HG03342 (cell line): ENCODE measurements at regions not wholly inside any gene's neighbourhood (a gene's known extent, or its start where the extent isn't known, plus 50 kb on each side); places are given as distances from the start of the nearest gene placed in this dataset.
"Not testable (repeated sequence)": the region's sequence is repeated elsewhere in the genome, so short reads cannot be mapped to it uniquely, and the experiment has no call there.

ENCODE experiments used
- ATAC-seq: cut with Tn5 transposase; IDR thresholded peaks from one replicate; pipeline ENCODE4 v1.9.1; 2021; ENCODE audit warnings: mild to moderate bottlenecking, moderate library complexity; ENCODE audit not compliant: unreplicated experiment

- ATAC-seq, result not testable (repeated sequence)
These were observed 131.7 kb upstream of the MAMLD1 start for GRCh38 chrX:150231368-150231767.

- not testable (repeated sequence) for ATAC-seq
These were observed 130.9 kb upstream of the MAMLD1 start for GRCh38 chrX:150232222-150232621.

GRCh38 chrX:150234126-150234525 is 129.0 kb upstream of the MAMLD1 start:
- no peak for ATAC-seq

DNA sequence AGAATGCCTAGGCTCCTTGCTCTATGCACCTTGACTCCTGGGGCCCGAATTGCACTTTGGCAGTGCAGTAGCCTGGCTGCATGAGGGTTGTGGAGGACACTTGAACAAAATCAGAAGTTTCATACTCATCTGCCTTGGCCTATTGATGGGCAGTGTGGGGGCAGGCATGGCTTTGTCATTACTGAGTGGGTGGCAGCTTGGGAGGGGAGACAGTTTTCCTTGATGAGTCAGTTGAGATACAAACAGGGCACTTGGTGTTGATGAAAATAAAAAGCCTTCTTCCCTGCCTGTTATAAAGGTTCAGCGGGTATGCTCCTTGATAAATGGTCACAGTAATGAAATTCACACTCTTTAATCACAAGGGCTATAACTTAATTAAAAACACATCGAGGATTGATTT is 126.8 kb upstream of the MAMLD1 start:
- no peak for ATAC-seq

DNA sequence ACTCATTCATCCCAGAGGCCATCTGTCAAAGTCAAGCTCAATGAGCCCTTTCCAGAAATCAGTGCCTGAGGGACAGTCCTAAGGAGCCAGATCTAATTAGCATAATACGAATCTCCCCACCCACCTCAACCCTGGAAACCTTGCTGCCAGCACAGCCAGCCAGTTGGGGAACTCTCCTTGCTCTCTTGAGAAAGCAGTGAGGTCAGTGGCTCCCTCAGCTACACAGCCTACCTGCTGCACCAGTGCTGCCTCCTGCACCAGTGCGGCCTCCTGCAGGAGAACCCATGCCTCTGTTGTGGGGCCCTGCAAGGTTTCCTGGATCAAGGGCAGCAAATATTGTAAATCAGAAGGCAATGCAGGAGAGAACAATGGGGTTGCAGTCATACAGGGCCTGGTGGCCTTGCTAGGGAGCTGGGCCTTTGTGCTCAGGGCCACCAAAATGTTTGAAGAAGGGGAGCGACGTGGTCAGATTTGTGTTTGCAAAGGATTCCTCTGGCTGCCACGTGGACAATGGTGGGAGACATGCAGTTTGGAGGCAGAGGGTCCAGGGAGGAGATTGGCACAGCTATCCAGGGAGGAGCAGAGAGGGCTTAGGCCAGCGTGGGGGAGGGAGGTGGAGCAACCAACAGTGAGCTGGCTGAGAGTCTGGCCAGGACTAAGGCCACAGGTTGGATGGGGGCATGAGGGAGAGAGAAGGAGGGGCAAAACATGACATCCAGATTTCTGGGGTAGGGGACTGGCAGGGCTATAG is 124.3 kb upstream of the MAMLD1 start:
- no peak for ATAC-seq

- no peak for ATAC-seq
These were observed 123.0 kb upstream of the MAMLD1 start for GRCh38 chrX:150239946-150240642.

- ATAC-seq, result no peak
These were observed 122.5 kb upstream of the MAMLD1 start for GRCh38 chrX:150240643-150240970.

GRCh38 chrX:150253959-150254620 is 109.0 kb upstream of the MAMLD1 start:
- no peak for ATAC-seq

- no peak for ATAC-seq
These were observed 108.2 kb upstream of the MAMLD1 start for GRCh38 chrX:150254909-150255308.

DNA sequence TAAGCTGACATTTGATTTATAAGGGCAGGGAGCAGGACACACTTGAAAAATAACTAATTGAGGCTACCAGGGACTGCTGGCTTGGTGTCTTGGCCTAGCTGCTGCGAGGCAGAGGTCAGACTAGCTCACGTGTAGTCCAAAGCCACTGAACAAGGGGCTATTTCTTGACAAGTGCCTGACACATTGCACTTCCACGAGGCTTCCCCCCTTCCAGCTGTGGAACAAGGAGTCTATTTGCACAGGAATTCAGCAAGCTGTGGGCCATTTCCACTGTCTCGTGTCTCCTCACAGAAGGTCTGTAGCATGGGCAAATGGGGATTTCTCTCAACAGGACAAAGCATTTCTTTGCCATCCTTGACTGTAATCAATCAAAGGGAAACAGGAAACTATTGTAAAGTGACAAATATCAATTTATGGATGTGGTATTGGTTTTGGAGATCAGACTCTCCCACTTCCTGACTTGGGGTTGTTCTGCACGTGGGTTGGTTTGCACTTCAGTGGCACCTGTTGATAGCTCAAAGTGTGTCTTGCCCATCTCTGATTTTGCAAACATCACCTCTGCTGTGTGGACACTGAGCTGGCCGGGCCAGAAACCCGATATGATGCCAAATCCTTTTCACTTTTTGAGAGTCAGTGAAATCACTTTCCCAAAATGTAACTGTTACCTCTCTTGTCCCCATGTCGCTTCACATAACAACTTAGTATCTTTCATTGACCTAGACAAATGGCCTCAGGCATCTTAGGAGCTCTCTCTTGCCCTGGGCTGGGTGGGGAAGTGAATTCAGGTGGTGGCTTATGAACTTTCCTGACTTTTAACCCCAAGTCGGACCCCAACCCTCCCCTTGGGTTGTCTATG is 107.4 kb upstream of the MAMLD1 start:
- ATAC-seq, result no peak

DNA sequence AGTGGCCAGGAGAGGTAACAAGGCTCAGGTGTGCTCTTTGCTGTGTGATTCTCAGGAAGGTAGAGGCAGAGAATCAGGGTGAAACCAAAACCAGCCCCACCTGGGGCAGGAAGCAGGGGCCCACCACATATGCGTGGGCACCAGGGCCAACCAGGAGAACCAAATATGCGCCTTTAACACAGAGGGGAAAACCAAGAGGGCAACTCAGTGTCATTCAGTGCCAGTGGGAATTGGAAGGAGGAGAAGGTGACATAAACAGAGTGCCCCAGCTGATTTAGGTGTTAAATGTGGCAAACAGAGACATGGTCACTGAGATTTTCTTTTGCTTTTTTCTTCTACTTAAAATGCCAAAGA is 106.8 kb upstream of the MAMLD1 start:
- no peak for ATAC-seq

- no peak for ATAC-seq
These were observed 105.6 kb upstream of the MAMLD1 start for GRCh38 chrX:150257353-150258175.

DNA sequence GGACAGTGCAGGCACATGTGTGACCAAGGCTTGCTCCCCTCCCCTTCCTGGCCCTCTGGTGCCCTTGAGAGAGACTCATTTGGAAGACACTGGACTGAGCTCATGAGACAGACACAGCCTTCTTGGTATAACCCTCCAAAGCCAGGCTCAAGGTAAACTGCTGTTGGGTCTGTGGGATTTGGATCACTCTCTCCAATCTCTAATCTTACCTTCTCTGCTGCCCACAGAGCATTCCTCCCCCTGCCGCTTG is 105.0 kb upstream of the MAMLD1 start:
- no peak for ATAC-seq

DNA sequence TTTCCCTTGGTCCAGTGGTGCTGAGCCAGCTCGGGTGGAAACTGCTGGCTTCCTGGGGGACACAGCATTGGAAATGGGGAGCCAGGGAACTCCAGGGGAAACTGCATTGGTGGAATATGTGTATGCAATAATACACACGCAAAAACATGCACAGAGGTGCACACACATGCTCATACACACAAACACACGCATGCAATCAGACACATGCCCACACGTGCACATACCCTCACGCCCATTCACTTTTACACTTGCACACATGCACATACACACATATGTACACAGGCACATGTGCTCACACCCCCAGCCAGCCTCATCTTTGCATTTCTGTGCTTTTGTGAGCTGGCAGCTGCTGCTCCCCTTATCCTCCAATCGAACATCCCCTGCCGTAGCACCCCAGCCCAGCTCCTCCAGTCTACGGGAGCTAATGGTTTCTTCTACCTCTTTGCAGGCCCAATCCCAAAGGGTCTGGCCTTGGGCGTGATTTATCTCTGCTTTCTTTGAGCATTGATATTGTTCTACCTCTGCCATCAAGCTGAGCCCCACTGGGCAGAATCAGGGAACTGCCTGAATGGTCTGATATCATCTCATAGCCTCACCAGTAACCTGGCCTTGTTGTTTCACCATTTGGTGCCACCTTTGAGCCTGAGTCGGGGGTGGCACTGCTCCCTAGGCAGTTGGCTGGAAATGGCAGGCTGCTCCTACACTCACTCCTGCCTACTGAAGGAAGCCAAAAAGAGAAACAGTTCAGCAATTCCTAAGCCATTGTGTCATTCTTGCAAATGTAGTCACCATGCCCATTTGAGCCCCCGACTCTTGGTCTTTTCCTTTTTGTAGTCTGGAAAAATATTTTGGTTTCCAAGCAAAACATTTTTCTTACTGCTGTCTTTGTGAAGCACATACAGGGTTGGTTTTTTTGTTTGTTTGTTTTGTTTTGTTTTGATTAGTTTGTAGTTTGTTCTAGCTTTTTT is 104.4 kb upstream of the MAMLD1 start:
- no peak for ATAC-seq

DNA sequence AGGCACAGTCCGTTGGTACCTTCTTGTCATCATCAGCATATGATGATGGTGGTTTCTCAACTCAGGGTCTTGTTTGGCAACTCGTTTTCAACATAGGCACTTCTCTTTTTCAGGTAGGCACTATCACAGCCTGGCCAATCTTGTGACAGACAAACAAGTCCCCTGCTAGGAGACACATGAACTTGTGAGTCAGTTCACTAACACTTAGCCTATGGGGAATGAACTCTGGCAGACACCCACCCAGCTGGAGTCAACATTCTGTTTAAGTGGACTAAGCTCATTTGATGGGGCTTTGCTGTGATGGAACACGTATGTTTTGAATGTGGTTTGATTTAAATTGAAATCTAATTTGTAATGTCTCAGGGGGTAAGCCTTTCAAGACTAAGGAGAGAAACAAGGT is 100.7 kb upstream of the MAMLD1 start:
- ATAC-seq, result no peak

GRCh38 chrX:150268839-150269355 is 94.2 kb upstream of the MAMLD1 start:
- ATAC-seq, result no peak

- ATAC-seq, result no peak
These were observed 93.4 kb upstream of the MAMLD1 start for GRCh38 chrX:150269605-150270254.

DNA sequence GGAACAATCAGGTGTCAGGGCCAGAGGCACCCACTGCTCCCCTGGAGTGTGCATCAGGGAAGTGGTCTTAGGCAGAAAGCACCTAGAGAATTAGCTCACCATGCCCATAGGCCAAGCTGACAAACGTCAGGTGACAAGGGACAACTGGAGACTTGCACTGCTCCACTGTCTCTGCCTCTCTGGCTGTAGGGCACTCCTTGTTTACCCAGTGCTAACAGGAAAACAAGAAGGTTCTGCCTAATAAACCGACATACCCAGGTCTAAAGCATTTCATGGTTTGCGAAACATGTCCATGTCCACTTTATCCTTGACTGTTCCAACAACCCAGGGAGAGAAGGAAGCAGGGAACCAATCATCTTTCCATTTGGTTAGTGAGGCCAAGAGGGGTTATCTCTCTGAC is 92.5 kb upstream of the MAMLD1 start:
- ATAC-seq, result no peak
